Neural cell (in vitro differentiated cells): ENCODE measurements at regions not wholly inside any gene's neighbourhood (a gene's known extent, or its start where the extent isn't known, plus 50 kb on each side); places are given as distances from the start of the nearest gene placed in this dataset.

Experiments
- H2AFZ ChIP-seq: fragments of 200-600, 300-800 bp; sonication (generic), shearing (Covaris generic); 2 replicates; pipeline ENCODE4 v1.6.0; 2014; ENCODE audit warnings: low read depth, mild to moderate bottlenecking, antibody characterized with exemption, low read length, moderate library complexity
- H3F3A ChIP-seq: fragments of 200-600 bp; shearing (Covaris generic); 2 replicates; pipeline ENCODE4 v1.6.1; 2016; ENCODE audit warnings: mild to moderate bottlenecking, moderate library complexity, mixed read lengths, antibody characterized with exemption, low read length; ENCODE audit not compliant: insufficient read depth, poor library complexity, severe bottlenecking
- H3K27ac ChIP-seq: fragments of 200-600, 300-800 bp; sonication (generic), shearing (Covaris generic); 2 replicates; pipeline ENCODE4 v1.5.1; 2014; ENCODE audit warnings: mild to moderate bottlenecking, low read length, moderate library complexity
- H3K27me3 ChIP-seq: fragments of 300-800, 200-600 bp; sonication (generic), shearing (Covaris generic); 2 replicates; pipeline ENCODE4 v1.6.0; 2014; ENCODE audit warnings: mild to moderate bottlenecking, low read depth, low read length, moderate library complexity; ENCODE audit not compliant: insufficient read depth
- H3K36me3 ChIP-seq: fragments of 300-800, 200-600 bp; sonication (generic), shearing (Covaris generic); 2 replicates; pipeline ENCODE4 v1.5.1; 2014; ENCODE audit warnings: mild to moderate bottlenecking, antibody characterized with exemption, low read length, moderate library complexity; ENCODE audit not compliant: insufficient read depth
- H3K4me2 ChIP-seq: fragments of 300-800, 200-600 bp; sonication (generic), shearing (Covaris generic); 2 replicates; pipeline ENCODE4 v1.6.0; 2014; ENCODE audit warnings: mild to moderate bottlenecking, low read length
- H3K4me3 ChIP-seq: fragments of 300-800, 200-600 bp; sonication (generic), shearing (Covaris generic); 2 replicates; pipeline ENCODE4 v1.5.1; 2014; ENCODE audit warnings: mild to moderate bottlenecking, low read length, moderate library complexity
- H3K79me2 ChIP-seq: fragments of 200-600 bp; shearing (Covaris generic); replicated peaks from 2 replicates; pipeline ENCODE4 v1.6.0; 2014; ENCODE audit warnings: mild to moderate bottlenecking, low read length, moderate library complexity; ENCODE audit not compliant: insufficient read depth
- H3K9ac ChIP-seq: fragments of 300-800, 200-600 bp; sonication (generic), shearing (Covaris generic); 2 replicates; pipeline ENCODE4 v1.6.1; 2016; ENCODE audit warnings: mild to moderate bottlenecking, low read length, mixed read lengths
- H3K9me2 ChIP-seq: fragments of 200-600 bp; shearing (Covaris generic); 2 replicates; pipeline ENCODE4 v1.6.1; 2016; ENCODE audit warnings: mild to moderate bottlenecking, low read length, mixed read lengths; ENCODE audit not compliant: insufficient read depth
- H3K9me3 ChIP-seq: fragments of 200-600, 300-800 bp; sonication (generic), shearing (Covaris generic); 2 replicates; pipeline ENCODE4 v1.6.1; 2016; ENCODE audit warnings: mild to moderate bottlenecking, mixed run types, low read length, moderate library complexity, mixed read lengths
- H4K20me1 ChIP-seq: fragments of 200-600 bp; shearing (Covaris generic); 2 replicates; pipeline ENCODE4 v1.6.1; 2016; ENCODE audit warnings: mild to moderate bottlenecking, mixed run types; ENCODE audit not compliant: insufficient read depth
- CTCF ChIP-seq: fragments of 450-650 bp; IDR thresholded peaks from 2 replicates; pipeline ENCODE4 v1.5.1; 2014; ENCODE audit warnings: antibody characterized with exemption, mild to moderate bottlenecking, moderate library complexity; ENCODE audit not compliant: poor library complexity, severe bottlenecking
- EP300 ChIP-seq: fragments of 450-650 bp; conservative IDR thresholded peaks from 2 replicates; pipeline ENCODE4 v1.6.1; 2014; ENCODE audit warnings: antibody characterized with exemption, mild to moderate bottlenecking, moderate library complexity; ENCODE audit not compliant: poor library complexity, severe bottlenecking
- EZH2 ChIP-seq: fragments of 200-600, 300-800 bp; shearing (Covaris generic), sonication (generic); IDR thresholded peaks from 2 replicates; pipeline ENCODE4 v1.6.1; 2014; ENCODE audit warnings: antibody characterized with exemption, low read length, borderline replicate concordance, mild to moderate bottlenecking; ENCODE audit not compliant: insufficient read depth, poor library complexity, severe bottlenecking
- MXI1 ChIP-seq: fragments of 450-650 bp; conservative IDR thresholded peaks from 2 replicates; pipeline ENCODE4 v1.6.1; 2014; ENCODE audit warnings: antibody characterized with exemption, mild to moderate bottlenecking; ENCODE audit not compliant: poor library complexity, severe bottlenecking
- POLR2AphosphoS5 ChIP-seq: IDR thresholded peaks from 2 replicates; pipeline ENCODE4 v1.6.1; 2012
- RAD21 ChIP-seq: fragments of 450-650 bp; conservative IDR thresholded peaks from 2 replicates; pipeline ENCODE4 v1.6.1; 2014; ENCODE audit warnings: antibody characterized with exemption, mild to moderate bottlenecking, moderate library complexity
- REST ChIP-seq: IDR thresholded peaks from 2 replicates; pipeline ENCODE4 v1.6.1; 2012; ENCODE audit warnings: borderline replicate concordance
- SMC3 ChIP-seq: fragments of 450-650 bp; conservative IDR thresholded peaks from 2 replicates; pipeline ENCODE4 v1.6.1; 2014; ENCODE audit warnings: antibody characterized with exemption, mild to moderate bottlenecking, moderate library complexity; ENCODE audit not compliant: poor library complexity
- TAF1 ChIP-seq: IDR thresholded peaks from 2 replicates; pipeline ENCODE4 v1.6.1; 2012; ENCODE audit warnings: low read depth

GRCh38 chr10:120016906-120017305 is 124.4 kb downstream of the SEC23IP start:
- Histone ChIP-seq H4K20me1 (no peaks in the 10 kb centered on the region), H3K27me3 (no peaks in the 10 kb centered on the region), H3K9me2 (no peaks in the 10 kb centered on the region), H3K9me3 (no peaks in the 10 kb centered on the region), H3K27ac (no peak overlapping the region), H3F3A (no peaks in the 10 kb centered on the region), H3K36me3 (no peaks in the 10 kb centered on the region), H3K79me2 (no peaks in the 10 kb centered on the region), H3K4me3 (no peak overlapping the region), H2AFZ (no peak overlapping the region), H3K4me2 (no peak overlapping the region), H3K9ac (no peak overlapping the region)
- TF ChIP-seq EP300: no peak
- no peak for TF ChIP-seq CTCF
- TF ChIP-seq MXI1: no peak
- no peak for TF ChIP-seq TAF1
- no peak for TF ChIP-seq REST
- TF ChIP-seq EZH2: no peak
- TF ChIP-seq RAD21: no peak
- TF ChIP-seq POLR2AphosphoS5: no peak
- TF ChIP-seq SMC3: no peak

- TF ChIP-seq MXI1: no peak
- TF ChIP-seq POLR2AphosphoS5: peak; percentile 13
- Histone ChIP-seq H3K9me3 (no peaks in the 10 kb centered on the region), H3F3A (no peaks in the 10 kb centered on the region), H2AFZ (no peak overlapping the region), H3K79me2 (no peaks in the 10 kb centered on the region), H3K27me3 (no peaks in the 10 kb centered on the region), H3K9ac (no peak overlapping the region), H3K36me3 (no peaks in the 10 kb centered on the region), H3K27ac (no peak overlapping the region), H3K4me2 (no peak overlapping the region), H3K4me3 (no peak overlapping the region), H3K9me2 (no peaks in the 10 kb centered on the region), H4K20me1 (no peaks in the 10 kb centered on the region)
Observed at GRCh38 chr10:120017733-120018417, 125.3 kb downstream of the SEC23IP start.

- TF ChIP-seq SMC3 (no peak), EP300 (no peak), POLR2AphosphoS5 (no peak), RAD21 (no peak), REST (no peak), CTCF (no peak), TAF1 (no peak), MXI1 (no peak), EZH2 (no peak)
Observed at GRCh38 chr10:120018695-120019094, 126.2 kb downstream of the SEC23IP start.

More at GRCh38 chr10:120018695-120019094, 126.2 kb downstream of the SEC23IP start:
- Histone ChIP-seq H3K27me3 (no peaks in the 10 kb centered on the region), H3K4me3 (no peak overlapping the region), H3K27ac (no peak overlapping the region), H3K79me2 (no peaks in the 10 kb centered on the region), H3F3A (no peaks in the 10 kb centered on the region), H3K4me2 (no peak overlapping the region), H2AFZ (no peak overlapping the region), H4K20me1 (no peaks in the 10 kb centered on the region), H3K9me2 (no peaks in the 10 kb centered on the region), H3K9ac (no peak overlapping the region), H3K9me3 (no peaks in the 10 kb centered on the region), H3K36me3 (no peaks in the 10 kb centered on the region)
